Fibroblast of lung (primary cell): ENCODE measurements at regions not wholly inside any gene's neighbourhood (a gene's known extent, or its start where the extent isn't known, plus 50 kb on each side); places are given as distances from the start of the nearest gene placed in this dataset.

Experiments
- CTCF ChIP-seq, 2 donors: IDR thresholded peaks in 1 of 2; conservative IDR thresholded peaks in 1 of 2; 1 replicate in 1 of 2; 2 replicates in 1 of 2; pipeline ENCODE4 v1.5.1; 2011 to 2012; ENCODE audit warnings: low read length in 2 of 2, control low read depth in 1 of 2, inconsistent platforms in 1 of 2, low read depth in 1 of 2, mild to moderate bottlenecking in 1 of 2
- EZH2 ChIP-seq: IDR thresholded peaks from 2 replicates; pipeline ENCODE4 v1.5.1; 2012; ENCODE audit warnings: low read length, control low read depth, mild to moderate bottlenecking; ENCODE audit errors: missing control alignments

GRCh38 chr4:187321711-187322110 is 598.1 kb upstream of the FAT1 start:
- TF ChIP-seq CTCF (conservative IDR thresholded peaks at IDR 0.05 in 1 of 2, IDR thresholded peaks at IDR 0.05 in 1 of 2; ENCODE audit: low read depth in 1 of 2, low read length in 2 of 2) (no peak), EZH2 (no peak)
